ENCODE measurements at regions not wholly inside any gene's neighbourhood (a gene's known extent, or its start where the extent isn't known, plus 50 kb on each side); places are given as distances from the start of the nearest gene placed in this dataset.

DNA sequence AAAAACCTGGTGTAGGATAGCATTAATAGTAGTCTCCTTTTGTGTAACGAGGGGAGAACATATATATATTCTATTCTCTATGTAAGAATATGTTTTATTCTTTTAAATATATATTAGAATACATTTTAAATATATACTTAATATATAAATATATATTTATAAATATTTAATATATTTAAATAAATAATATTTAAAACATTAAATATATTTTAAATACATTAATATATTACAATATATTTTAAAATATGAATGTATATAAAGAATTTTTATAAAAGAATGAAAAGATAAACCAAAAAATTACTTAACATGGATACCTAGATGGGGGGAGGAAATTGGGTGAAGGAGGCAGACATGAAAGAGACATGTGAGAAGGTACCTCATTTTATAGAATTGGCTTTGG is 53.0 kb upstream of the ZNF831 start (continued):
- TF ChIP-seq, protein P1, sequence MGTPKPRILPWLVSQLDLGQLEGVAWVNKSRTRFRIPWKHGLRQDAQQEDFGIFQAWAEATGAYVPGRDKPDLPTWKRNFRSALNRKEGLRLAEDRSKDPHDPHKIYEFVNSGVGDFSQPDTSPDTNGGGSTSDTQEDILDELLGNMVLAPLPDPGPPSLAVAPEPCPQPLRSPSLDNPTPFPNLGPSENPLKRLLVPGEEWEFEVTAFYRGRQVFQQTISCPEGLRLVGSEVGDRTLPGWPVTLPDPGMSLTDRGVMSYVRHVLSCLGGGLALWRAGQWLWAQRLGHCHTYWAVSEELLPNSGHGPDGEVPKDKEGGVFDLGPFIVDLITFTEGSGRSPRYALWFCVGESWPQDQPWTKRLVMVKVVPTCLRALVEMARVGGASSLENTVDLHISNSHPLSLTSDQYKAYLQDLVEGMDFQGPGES (IDR thresholded peaks at IDR 0.05), result no peak
- TF ChIP-seq LARP7 (IDR thresholded peaks at IDR 0.05), result no peak

GRCh38 chr20:59105581-59105980 is 58.0 kb upstream of the ZNF831 start:
- Histone ChIP-seq H3K9ac (ENCODE audit: control insufficient read depth, insufficient read depth, low read length) (no peak overlapping the region), H3K9me3 (replicated peaks; ENCODE audit: control insufficient read depth, insufficient read depth, low read length) (no peaks in the 10 kb centered on the region), H3K4me1 (ENCODE audit: control insufficient read depth, insufficient read depth, low read length) (no peaks in the 10 kb centered on the region), H4K20me1 (ENCODE audit: control insufficient read depth, insufficient read depth) (no peaks in the 10 kb centered on the region), H3K4me2 (ENCODE audit: control insufficient read depth, insufficient read depth) (no peak overlapping the region), H3K36me3 (ENCODE audit: control insufficient read depth in 2 of 2, insufficient read depth in 2 of 2, low read length in 1 of 2) (no peaks in the 10 kb centered on the region), H3K4me3 (no peak overlapping the region), H2AFZ (ENCODE audit: control insufficient read depth, low read depth, low read length) (no peak overlapping the region), H3K27me3 (replicated peaks in 1 of 2; ENCODE audit: control insufficient read depth in 2 of 2, insufficient read depth in 2 of 2, low read length in 1 of 2) (peaks cover 1 to 2% of the 10 kb centered on the region in 2 experiments; a peak in 2 of 4 replicates), H3K27ac (ENCODE audit: control insufficient read depth, insufficient read depth) (no peak overlapping the region), H3K79me2 (ENCODE audit: control insufficient read depth, insufficient read depth, low read length) (no peaks in the 10 kb centered on the region)
- intact Hi-C loops (cut with micrococcal nuclease; ENCODE audit: unreplicated experiment), result no loop called here
- FAIRE-seq (no peak), DNase-seq (ENCODE audit: low read depth, low spot score) (no peak), ATAC-seq (no peak)
- SMC1A ChIA-PET (ENCODE audit: uncharacterized antibody, unreplicated experiment), result no interaction called here
- in situ Hi-C loops (cut with MboI), result no loop called here
- WGBS (ENCODE audit: insufficient coverage, insufficient replicate concordance, low lambda C conversion rate, missing lambda C conversion rate), result 21% methylated on average over 4 of the region's 4 CpGs
- CTCF ChIA-PET, result interaction anchor here (2.8 kb wide), 1 partner anchor 18 kb away, joined by 13 read pairs; no protein-coding TSS in a partner anchor
- no TSS peak for BruUV-seq (replicated peaks)
- RAD21 ChIA-PET (ENCODE audit: unreplicated experiment), result no interaction called here
- POLR2A ChIA-PET, result no interaction called here
- TF ChIP-seq, protein P2, sequence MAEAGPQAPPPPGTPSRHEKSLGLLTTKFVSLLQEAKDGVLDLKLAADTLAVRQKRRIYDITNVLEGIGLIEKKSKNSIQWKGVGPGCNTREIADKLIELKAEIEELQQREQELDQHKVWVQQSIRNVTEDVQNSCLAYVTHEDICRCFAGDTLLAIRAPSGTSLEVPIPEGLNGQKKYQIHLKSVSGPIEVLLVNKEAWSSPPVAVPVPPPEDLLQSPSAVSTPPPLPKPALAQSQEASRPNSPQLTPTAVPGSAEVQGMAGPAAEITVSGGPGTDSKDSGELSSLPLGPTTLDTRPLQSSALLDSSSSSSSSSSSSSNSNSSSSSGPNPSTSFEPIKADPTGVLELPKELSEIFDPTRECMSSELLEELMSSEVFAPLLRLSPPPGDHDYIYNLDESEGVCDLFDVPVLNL (IDR thresholded peaks at IDR 0.05; ENCODE audit: low read depth, low read length), result no peak
- no peak for TF ChIP-seq ZSCAN29 (IDR thresholded peaks at IDR 0.05)
- no peak for TF ChIP-seq ASH2L (IDR thresholded peaks at IDR 0.05; ENCODE audit: borderline replicate concordance, low read depth)
- no peak for TF ChIP-seq E2F8 (IDR thresholded peaks at IDR 0.05; ENCODE audit: low read depth, partially characterized antibody)
- no peak for TF ChIP-seq PAX8 (IDR thresholded peaks at IDR 0.05)
- no peak for TF ChIP-seq MXI1 (IDR thresholded peaks at IDR 0.05; ENCODE audit: low read depth, low read length)
- no peak for TF ChIP-seq PML (IDR thresholded peaks at IDR 0.05; ENCODE audit: low read length)
- TF ChIP-seq ATF3 (IDR thresholded peaks at IDR 0.05; ENCODE audit: borderline replicate concordance, extremely low read depth, low read depth, low read length), result no peak
- TF ChIP-seq ZNF217 (IDR thresholded peaks at IDR 0.05), result no peak
- no peak for TF ChIP-seq IRF5 (IDR thresholded peaks at IDR 0.05; ENCODE audit: borderline replicate concordance)
- no peak for TF ChIP-seq CHD4 (IDR thresholded peaks at IDR 0.05)
- TF ChIP-seq JUNB (IDR thresholded peaks at IDR 0.05), result no peak
- no peak for TF ChIP-seq HDGF (IDR thresholded peaks at IDR 0.05)
- TF ChIP-seq, protein P3, sequence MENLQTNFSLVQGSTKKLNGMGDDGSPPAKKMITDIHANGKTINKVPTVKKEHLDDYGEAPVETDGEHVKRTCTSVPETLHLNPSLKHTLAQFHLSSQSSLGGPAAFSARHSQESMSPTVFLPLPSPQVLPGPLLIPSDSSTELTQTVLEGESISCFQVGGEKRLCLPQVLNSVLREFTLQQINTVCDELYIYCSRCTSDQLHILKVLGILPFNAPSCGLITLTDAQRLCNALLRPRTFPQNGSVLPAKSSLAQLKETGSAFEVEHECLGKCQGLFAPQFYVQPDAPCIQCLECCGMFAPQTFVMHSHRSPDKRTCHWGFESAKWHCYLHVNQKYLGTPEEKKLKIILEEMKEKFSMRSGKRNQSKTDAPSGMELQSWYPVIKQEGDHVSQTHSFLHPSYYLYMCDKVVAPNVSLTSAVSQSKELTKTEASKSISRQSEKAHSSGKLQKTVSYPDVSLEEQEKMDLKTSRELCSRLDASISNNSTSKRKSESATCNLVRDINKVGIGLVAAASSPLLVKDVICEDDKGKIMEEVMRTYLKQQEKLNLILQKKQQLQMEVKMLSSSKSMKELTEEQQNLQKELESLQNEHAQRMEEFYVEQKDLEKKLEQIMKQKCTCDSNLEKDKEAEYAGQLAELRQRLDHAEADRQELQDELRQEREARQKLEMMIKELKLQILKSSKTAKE (IDR thresholded peaks at IDR 0.05; ENCODE audit: low read depth, poor library complexity, severe bottlenecking), result no peak

Measured in GM12878 (cell line).